Caki2 (cell line): ENCODE measurements at regions not wholly inside any gene's neighbourhood (a gene's known extent, or its start where the extent isn't known, plus 50 kb on each side); places are given as distances from the start of the nearest gene placed in this dataset.

Experiments used
- DNase-seq: peaks from one replicate; pipeline ENCODE4 v3.0.0-alpha.2; 2015; ENCODE audit warnings: low read depth
- in situ Hi-C: cut with HindIII; loops from 2 replicates; pipeline ENCODE4 v1.10.0; 2016; ENCODE audit warnings: low sequenced_read_pairs, low pct_unique_long_range_greater_than_20kb, mixed read lengths

DNA sequence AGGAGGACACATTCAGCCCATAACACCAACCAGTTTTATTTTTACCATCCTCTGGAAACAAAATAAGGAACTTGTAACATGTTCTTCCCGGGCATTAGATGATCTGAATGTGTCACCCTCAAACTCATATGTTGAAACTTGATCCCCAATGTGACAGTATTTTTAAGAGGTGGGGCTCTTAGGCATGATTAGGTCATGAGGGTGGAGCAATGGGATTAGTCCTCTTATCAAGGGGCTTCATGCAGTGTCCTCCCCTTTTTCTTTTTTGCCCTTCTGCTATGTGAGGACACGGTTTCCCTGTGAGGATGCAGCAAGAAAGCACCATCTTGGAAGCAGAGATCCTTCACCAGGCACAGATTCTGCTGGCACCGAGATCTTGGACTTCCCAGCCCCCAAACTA, 401.5 kb upstream of the TRIB2 start:
- no peak for DNase-seq
- in situ Hi-C loops, result no loop called here

DNA sequence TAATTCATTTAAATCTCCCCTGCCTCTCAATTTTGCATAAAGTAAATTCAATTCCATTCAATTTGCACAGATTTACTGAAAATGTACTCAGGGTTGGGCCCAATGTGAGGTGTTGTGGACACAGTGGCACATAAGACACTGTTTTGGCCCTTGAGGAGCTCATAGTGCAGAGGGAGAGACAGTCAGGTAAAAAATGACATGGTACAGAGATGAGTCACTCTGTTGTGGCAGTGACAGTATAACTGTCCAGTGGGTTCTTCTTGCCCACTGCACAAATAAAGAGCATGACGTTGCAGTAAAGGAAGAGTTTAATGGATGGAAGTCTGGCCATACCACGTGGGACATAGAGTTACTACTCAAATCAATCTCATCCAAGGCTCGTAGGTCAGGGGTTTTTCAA, 400.3 kb upstream of the TRIB2 start:
- peak; percentile 27 for DNase-seq

DNA sequence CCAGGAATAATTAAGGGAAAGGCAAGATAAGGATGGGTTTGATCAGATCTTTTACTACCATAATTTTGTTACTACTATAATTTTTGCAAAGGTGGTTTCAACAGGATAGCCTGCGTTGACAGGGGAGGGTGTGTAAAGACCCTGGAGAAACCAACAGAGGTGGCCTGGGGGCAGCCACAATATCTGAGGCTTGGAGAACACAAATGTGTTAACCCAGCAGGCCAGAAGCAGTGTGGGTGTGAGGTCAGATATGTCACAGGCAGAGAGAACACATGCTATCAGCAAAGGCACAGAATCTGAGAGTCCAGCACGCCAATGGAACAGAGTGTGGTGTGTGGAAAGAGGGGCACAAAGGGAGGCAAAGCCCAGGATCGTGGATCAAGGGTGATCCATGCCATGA, 399.4 kb upstream of the TRIB2 start:
- in situ Hi-C loops, result no loop called here
- DNase-seq, result no peak

More for the DNA sequence above, 400.3 kb upstream of the TRIB2 start:
- in situ Hi-C loops, result no loop called here

DNA sequence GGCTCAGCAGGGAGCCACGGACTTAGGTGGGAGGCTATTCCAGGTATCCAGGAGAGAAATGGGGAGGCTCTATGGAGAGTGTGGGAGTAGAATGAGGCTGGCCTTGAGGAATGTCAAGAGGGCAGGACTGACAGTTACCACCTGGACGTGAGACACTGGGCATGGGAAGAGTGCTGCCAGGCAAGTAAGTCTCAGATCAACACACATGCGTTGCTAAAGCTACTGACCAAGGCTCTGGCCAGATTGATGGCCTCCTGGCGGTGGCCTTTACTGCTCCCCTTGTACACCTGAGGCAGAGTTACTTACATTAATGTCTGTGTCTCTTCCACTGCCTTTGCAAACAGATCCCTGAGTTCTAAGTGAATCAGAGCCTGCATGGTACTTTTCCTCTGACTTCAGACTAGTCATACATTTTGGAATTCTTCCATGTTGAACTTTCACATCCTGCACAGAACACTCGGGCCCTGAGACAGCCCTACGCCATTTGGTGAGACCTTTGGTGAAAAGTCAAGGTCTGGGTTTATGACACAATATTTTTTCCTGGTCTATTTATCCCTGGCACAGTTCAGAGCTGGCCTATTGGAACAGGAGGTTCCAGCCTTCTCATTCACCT, 398.8 kb upstream of the TRIB2 start:
- in situ Hi-C loops, result no loop called here
- no peak for DNase-seq

DNA sequence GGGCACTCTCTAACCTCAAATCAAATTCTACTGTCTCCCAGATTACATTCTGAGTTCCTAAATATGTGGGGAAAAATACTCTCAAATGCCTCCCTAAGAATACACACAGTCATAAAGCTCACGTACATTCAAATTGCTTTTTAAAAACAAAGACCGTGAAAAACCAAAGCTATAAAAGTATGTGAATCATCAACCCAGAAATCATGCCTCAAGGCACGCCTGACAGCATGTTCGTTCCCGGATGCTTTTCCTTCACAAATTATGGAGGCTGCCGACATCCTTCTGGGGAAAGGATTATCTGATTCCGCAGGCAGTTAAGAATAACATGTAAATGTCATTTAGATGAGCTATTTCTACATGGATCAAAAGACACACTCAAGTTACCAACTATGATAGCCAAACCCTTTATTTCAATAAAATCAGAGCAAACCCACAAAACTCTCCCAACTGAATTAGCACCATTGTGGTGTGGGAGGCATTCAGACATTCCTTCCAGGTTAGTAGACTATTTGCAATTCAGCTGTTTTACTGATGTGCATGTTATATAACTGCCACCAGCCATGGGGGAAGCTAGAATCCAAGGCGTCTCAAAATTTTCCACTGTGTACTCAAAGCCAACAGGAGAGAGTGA, 398.2 kb upstream of the TRIB2 start:
- peak; percentile 93 for DNase-seq
- in situ Hi-C loops, result no loop called here

DNA sequence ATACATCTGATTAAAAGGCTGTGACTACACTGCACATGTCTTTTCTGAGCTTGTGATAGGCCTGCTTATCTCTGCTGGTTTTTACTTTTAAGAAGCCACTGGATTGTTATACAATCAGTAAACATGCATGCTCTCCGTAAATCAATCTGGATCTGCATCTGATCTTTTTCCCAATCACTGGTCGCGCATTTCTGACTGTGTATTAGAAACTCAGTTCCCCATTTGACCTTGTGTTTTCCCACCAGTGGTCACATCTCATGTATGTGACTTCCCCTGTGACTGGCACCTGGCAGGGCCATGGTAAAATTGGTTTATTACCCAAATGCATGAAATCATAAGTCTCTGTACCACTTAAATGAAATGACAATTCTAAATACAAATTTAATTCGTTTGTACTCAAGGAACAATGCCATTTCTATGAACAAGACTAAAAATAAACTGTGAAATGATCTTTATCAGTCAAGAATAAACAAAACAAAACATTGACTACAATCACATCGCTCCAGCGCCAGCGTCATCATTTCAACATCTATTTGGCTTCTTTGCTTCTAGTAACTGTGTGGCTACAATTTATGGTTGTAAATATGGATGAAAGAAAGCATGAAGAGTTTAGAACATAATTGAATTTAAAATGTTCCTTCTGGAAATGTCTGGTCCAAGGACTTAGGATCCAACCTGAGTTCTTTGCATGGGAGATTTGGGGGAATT, 396.6 kb upstream of the TRIB2 start:
- in situ Hi-C loops, result no loop called here
- no peak for DNase-seq

DNA sequence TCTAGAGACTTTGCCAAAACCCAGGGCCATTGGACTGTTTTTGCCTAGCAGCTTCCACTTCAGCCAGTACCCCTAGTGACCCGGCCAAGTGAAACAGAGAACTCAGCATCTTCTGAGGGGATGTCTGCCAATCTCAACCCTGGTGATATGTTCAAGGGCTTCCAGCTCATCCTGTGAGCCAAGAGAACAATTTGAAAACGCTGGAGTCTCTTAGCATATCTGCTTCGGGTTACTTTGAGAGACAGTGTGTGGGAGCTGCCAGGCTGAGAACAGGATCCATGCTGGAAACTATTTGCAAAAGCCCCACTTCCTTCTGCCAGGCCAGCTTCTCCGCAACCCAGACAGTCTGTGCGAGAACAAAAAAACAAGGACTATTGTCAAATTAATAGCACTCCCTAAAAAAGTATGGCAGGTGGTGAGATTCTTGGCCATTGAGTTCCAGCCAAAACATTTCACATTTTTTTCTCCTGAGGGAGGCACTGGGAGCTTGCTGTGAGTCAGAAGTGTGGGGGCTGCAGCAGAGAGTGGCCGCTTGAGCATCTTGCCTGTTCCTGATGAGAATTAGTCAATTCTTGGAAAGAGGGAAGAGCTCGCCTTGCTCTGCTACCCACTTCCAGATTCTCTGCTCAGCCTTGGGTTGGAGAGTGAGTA, 395.6 kb upstream of the TRIB2 start:
- in situ Hi-C loops, result no loop called here

DNA sequence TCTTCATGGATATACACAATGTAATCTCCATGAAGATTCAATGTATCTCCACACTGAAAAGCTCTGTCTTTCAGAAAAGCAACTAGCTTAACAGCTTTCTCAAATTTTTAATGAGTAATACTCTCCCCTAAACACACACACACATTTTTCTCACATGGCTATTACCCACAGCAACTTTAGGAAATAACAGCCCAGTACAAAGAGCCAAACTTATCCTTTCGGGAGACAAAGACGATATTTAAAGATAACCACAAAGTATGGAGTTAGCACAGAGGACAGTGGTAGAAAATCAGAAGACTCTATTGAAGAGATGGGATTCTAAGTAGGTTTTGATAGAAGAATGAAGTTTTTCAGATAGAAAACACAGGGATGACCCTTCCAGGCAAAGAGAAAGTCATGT, 394.9 kb upstream of the TRIB2 start:
- DNase-seq, result no peak
- in situ Hi-C loops, result no loop called here

More for the DNA sequence above, 395.6 kb upstream of the TRIB2 start:
- no peak for DNase-seq

DNA sequence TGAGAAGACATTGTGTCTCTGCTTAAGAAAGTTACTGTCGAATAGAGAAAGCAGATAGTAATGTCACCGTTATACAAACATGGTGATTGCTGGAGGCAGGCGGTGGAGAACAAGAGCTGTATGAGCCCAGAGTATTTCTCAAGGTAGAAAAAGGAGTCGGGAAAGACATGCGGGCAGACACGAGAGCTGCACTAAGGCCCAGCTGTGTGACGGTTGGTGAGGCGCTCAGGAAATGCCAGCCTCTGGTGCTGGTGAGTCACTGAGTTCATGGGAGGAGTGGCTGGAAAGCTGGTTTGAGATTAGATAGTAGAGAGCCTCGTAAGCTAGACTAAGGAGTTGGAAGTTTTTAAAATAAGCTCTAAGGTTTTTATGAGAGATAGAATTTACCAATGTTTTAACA, 390.9 kb upstream of the TRIB2 start:
- in situ Hi-C loops, result no loop called here
- DNase-seq, result peak; percentile 31

DNA sequence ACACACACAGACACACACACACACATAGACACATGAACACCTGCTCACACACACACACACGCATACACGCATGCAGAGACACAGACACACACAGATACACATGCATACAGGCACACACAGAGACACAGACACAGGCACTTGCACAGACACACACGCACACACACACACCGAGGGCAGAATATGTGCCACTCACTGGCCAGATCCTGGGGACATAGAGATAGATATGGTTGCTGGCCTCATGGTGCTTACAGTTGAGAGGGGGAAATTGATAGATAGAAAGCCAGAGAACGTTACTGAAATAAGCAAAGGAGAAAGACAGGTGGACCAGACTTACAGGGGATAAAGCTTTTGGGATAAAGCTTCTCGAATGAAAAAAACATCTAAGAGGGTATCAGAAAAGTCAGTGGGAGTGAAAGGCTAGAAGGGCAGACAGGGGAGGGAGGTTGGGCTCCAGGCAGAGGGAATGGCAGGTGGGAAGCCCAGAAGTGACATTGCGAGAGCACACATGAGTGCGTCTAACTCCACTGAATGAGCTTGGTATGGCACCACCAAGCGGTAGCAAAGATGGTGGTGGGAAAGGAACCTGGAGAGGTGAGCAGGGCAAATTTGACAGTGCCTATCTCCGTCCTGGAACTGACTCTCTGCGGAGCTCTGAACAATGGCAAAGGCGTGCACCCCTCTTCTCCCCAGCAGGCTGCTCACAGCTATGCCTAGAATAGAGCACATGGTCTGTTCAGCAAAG, 390.1 kb upstream of the TRIB2 start:
- in situ Hi-C loops, result no loop called here
- DNase-seq, result no peak

DNA sequence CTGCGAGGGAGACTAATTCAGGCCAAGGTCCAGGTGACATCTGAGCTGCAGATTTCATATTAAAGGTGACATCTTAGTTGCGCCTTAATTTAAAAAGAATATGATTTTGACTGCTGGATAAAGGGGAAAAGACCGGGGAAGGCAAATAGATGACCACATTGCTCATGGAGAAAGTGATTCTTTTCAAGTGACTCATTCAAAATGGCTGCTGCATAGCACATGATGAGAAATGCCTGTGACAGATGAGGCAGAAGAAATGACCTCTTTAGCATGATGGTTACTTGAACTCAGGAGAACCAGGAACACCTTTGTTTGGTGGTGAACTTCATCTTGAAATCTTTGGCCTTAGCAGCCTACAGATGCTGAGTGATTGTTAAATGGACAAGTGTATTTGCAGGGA, 385.8 kb upstream of the TRIB2 start:
- peak; percentile 63 for DNase-seq
- in situ Hi-C loops, result no loop called here

DNA sequence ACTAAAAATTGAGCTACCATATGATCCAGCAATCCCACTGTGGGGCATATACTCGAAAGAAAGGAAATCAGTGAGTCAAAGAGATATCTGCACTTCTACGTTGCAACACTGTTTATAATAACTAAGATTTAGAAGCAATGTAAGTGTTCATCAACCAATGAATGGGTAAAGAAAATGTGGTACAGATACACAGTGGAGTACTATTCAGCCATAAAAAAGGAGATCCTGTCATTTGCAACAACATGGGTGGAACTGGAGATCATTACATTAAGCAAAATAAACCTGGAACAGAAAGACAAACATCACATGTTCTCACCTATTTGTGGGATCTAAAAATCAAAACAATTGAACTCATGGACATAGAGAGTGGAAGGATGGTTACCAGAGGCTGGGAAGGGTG, 385.0 kb upstream of the TRIB2 start:
- in situ Hi-C loops, result no loop called here
- no peak for DNase-seq

DNA sequence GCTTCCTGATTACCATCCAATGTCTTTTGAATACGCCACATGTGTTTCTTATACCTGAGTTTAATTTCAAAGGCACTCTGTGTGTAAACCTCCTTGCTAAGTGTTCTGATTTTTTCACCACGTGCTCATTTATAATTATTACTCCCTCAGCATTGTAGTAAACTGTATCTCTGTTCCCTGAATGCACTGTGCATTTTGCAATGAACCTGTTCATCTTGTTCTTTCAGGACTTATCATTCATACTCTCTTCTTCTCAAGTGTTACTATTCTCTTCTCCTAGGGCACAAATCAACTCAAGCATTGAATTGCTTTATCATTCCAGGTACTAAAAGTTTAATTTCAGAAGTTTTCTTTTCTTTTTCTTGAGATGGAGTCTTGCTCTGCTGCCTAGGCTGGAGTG, 383.4 kb upstream of the TRIB2 start:
- in situ Hi-C loops, result no loop called here
- no peak for DNase-seq

DNA sequence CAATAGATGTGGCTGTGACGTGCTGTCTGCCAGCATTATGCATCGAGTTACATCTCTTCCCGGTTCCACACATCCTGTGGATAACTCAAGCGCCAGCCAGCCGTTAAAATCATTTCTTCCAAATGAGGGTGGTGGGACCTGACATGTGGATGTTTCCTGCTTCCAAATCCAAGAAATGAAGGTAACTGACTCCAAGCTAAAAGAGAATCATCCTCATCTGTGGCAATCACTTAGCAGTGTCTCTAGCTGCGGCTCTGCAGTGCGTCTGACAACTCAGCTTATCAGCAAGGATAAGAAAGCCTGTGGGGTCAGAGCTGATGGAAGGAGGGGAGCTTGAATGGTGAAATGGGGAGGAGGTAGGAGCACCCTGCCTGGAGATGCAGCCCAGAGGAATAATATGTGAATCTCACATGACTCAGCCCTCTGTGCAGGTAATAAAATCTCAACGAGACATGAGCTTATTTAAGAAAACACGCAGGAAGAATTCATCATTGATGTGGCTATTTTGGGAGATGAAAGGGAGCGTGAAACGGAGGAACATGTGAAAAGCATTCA, 382.2 kb upstream of the TRIB2 start:
- in situ Hi-C loops, result no loop called here
- DNase-seq, result no peak

DNA sequence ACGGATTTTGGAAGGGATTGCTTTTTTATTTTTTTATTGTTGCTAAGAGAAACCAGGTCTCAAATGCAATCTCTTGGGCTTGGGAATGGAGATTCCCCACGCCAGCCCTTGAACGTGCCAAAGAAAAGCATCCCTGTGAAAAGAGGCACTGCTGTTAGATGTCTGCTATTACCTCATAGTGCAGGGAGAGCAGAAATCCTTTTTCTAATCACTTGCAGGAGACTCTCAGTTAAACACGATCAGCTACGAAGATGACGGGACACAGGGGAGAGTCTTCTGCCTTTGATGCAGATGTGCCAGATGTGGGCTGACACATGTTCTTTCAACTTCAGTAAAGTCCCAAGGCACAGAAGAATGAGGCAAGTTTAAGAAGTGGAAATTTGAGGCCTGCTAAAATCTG, 381.6 kb upstream of the TRIB2 start:
- in situ Hi-C loops, result no loop called here
- DNase-seq, result no peak

DNA sequence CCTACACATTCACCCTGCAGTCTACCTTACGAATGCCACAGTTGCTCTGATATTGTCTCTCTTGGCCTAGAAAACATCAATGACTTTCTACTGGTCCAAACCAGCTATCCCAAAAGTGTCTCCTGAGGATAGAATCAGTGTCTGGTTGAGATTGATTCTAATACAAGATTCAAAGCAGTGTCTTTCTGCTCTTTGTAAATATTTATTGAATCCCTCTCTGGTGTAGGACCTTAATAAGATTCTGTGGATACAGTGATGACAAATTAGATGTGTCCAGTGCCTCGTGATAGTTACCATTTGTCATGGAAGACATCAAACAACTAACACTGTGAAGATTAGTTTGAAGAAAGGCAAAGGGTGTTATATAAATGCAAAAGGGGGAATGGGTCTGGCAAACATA, 380.7 kb upstream of the TRIB2 start:
- DNase-seq, result no peak
- in situ Hi-C loops, result no loop called here

DNA sequence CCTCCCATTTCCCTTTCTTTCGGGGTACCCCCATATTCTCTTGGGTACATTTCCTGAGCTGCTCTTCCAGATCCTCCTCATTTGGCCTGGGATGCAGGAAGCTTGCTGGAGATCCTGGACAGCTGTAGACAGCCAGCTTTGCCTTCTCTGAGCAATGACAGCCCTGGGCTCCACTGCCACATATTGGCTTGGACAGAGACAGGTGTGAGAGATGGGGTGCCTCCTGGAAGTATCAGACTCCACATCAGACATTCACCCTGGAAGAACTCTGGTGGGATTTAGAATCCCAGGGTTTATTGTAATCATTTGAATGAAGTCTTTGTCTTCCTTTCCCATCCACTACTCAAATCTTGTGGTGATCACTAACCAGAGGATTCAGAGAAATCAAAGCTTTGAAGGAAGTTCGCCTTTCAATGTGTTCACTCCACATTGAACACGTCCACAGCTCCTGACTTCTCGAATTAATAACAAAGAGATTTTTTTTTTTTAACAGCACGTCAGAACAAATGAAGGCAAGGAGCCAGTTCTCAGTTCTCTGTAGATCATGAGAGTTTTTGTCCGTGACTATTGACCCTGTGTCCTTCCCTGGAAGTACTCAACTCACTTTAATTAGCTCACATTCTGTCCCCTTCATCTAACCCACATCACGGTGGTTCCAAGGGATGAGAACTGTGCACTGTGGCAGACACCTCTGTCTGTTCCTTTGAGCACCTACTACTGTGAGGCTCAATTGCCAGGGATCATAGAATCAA, 377.6 kb upstream of the TRIB2 start:
- in situ Hi-C loops, result no loop called here
- no peak for DNase-seq

DNA sequence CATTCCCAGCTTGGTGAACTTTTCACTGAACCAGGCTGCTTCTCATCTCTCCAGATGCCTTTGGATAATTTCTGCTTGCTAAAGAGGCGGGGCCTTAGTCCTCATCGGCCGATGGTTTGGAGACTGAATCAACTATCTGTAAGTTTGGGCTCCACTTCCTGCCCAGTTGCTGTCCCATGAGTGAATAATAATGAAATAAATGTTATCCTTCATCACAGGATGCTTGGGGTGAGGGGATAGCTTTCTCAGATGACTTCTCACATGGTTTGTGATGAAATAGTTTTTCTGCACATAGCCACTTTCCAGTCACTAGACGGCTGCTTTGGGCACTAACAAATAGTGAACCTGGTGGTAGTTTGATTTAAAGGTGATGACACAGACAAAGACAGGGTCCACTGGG, 376.6 kb upstream of the TRIB2 start:
- DNase-seq, result no peak

More for the DNA sequence above, 376.6 kb upstream of the TRIB2 start:
- in situ Hi-C loops, result no loop called here
